Neural progenitor cell (in vitro differentiated cells): ENCODE measurements at regions not wholly inside any gene's neighbourhood (a gene's known extent, or its start where the extent isn't known, plus 50 kb on each side); places are given as distances from the start of the nearest gene placed in this dataset.

Experiments used
- EZH2 ChIP-seq: fragments of 200-600 bp; sonication (generic); IDR thresholded peaks from 2 replicates; pipeline ENCODE4 v1.6.1; 2017; ENCODE audit warnings: antibody characterized with exemption, mild to moderate bottlenecking, moderate library complexity
- EZH2phosphoT487 ChIP-seq: fragments of 200-600 bp; sonication (generic); IDR thresholded peaks from 2 replicates; pipeline ENCODE4 v1.6.1; 2017; ENCODE audit warnings: antibody characterized with exemption
- TF ChIP-seq, protein P1 (sequence below): fragments of 200-600 bp; sonication (generic); IDR thresholded peaks from 2 replicates; pipeline ENCODE4 v1.5.1; 2017; ENCODE audit warnings: antibody characterized with exemption, mild to moderate bottlenecking

- TF ChIP-seq, protein P1, sequence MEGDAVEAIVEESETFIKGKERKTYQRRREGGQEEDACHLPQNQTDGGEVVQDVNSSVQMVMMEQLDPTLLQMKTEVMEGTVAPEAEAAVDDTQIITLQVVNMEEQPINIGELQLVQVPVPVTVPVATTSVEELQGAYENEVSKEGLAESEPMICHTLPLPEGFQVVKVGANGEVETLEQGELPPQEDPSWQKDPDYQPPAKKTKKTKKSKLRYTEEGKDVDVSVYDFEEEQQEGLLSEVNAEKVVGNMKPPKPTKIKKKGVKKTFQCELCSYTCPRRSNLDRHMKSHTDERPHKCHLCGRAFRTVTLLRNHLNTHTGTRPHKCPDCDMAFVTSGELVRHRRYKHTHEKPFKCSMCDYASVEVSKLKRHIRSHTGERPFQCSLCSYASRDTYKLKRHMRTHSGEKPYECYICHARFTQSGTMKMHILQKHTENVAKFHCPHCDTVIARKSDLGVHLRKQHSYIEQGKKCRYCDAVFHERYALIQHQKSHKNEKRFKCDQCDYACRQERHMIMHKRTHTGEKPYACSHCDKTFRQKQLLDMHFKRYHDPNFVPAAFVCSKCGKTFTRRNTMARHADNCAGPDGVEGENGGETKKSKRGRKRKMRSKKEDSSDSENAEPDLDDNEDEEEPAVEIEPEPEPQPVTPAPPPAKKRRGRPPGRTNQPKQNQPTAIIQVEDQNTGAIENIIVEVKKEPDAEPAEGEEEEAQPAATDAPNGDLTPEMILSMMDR = no peak
- no peak for TF ChIP-seq EZH2
- TF ChIP-seq EZH2phosphoT487 = no peak
Observed at GRCh38 chr6:100962466-100962865, 81.3 kb upstream of the ASCC3 start.
